GM06990 (cell line): ENCODE measurements at regions not wholly inside any gene's neighbourhood (a gene's known extent, or its start where the extent isn't known, plus 50 kb on each side); places are given as distances from the start of the nearest gene placed in this dataset.

Source experiments
- DNase-seq: peaks from one replicate; pipeline ENCODE4 v3.0.0-alpha.2; 2011; ENCODE audit not compliant: insufficient read length; ENCODE audit errors: extremely low read depth
- H3K27me3 ChIP-seq: replicated peaks from 2 replicates; pipeline ENCODE4 v1.6.0; 2011; ENCODE audit warnings: low read length; ENCODE audit not compliant: control insufficient read depth, insufficient read depth
- H3K36me3 ChIP-seq: 2 replicates; pipeline ENCODE4 v1.5.1; 2011; ENCODE audit warnings: low read length; ENCODE audit not compliant: control insufficient read depth, insufficient read depth
- H3K4me3 ChIP-seq: replicated peaks from 2 replicates; pipeline ENCODE4 v1.5.1; 2011; ENCODE audit warnings: low read depth, mild to moderate bottlenecking, control low read depth, low read length
- TF ChIP-seq, protein P1 (sequence below): IDR thresholded peaks from 2 replicates; pipeline ENCODE4 v1.5.1; 2011; ENCODE audit warnings: low read length, control low read depth, mild to moderate bottlenecking, inconsistent platforms; ENCODE audit not compliant: insufficient read depth, poor library complexity, severe bottlenecking

DNA sequence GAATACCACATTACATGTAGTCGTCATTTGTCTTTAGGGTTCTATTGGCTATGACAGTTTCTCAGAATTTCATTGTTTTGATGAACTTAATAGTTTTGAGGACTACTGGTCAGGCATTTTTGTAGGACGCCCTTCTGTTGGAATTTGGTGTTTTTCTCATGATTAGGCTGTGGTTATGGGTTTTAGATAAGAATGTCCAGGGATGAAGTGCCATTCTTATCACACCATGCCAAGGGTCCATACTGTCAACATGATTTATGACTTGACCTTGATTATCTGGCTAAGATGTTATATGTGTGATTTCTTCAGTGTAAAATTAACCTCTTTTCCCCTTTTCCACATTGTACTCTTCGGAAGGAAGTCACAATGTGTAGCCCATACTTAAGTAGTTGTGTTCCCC lies 135.3 kb downstream of the DIPK2A start:
- Histone ChIP-seq H3K36me3 (no peaks in the 10 kb centered on the region), H3K4me3 (no peak overlapping the region), H3K27me3 (no peaks in the 10 kb centered on the region)
- TF ChIP-seq, protein P1, sequence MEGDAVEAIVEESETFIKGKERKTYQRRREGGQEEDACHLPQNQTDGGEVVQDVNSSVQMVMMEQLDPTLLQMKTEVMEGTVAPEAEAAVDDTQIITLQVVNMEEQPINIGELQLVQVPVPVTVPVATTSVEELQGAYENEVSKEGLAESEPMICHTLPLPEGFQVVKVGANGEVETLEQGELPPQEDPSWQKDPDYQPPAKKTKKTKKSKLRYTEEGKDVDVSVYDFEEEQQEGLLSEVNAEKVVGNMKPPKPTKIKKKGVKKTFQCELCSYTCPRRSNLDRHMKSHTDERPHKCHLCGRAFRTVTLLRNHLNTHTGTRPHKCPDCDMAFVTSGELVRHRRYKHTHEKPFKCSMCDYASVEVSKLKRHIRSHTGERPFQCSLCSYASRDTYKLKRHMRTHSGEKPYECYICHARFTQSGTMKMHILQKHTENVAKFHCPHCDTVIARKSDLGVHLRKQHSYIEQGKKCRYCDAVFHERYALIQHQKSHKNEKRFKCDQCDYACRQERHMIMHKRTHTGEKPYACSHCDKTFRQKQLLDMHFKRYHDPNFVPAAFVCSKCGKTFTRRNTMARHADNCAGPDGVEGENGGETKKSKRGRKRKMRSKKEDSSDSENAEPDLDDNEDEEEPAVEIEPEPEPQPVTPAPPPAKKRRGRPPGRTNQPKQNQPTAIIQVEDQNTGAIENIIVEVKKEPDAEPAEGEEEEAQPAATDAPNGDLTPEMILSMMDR: no peak
- no peak for DNase-seq

DNA sequence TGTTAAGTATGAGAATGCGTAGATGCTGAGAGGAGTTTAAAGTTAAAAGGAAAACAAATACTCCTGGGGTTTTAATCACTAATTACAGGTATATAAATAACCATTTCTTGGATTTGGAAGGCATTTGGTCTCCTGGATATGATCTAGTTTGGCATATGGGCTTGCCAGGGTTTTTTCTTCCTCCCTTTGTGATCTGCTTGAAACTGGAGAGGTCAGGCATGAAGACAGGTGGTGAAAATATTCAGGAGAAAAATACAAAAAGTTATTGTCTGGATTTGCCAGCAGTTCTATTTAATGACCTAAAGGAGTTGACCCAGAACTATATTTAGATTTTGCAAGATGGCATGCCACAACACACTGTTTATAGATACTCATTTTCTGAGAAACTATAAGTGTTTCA lies 136.3 kb downstream of the DIPK2A start:
- Histone ChIP-seq H3K27me3 (no peaks in the 10 kb centered on the region), H3K4me3 (no peak overlapping the region), H3K36me3 (no peaks in the 10 kb centered on the region)
- TF ChIP-seq, protein P1: no peak
- DNase-seq: no peak

DNA sequence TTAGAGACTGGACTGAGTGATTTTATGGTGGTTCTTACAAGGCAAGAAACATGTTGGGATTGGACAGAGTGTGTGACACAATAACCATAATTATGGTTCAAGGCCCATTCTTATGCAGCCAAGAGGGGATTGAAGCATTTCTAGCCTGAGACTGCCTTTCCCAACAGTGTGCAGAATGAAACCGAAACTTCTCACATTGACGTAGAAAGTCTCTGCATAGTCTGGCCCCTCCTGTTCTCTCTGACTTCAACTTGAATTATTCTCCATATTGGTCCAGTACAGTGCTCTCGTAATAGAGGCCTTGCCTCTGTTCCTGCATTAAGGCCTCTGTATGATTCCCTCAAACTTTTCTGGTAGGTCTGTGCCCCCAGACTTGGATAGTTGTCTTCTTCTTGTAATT lies 138.3 kb downstream of the DIPK2A start:
- H3K36me3 ChIP-seq: no peaks in the 10 kb centered on the region
- no peak overlapping the region for H3K4me3 ChIP-seq
- DNase-seq: peak; percentile 23
- TF ChIP-seq, protein P1: no peak
- no peaks in the 10 kb centered on the region for H3K27me3 ChIP-seq

DNA sequence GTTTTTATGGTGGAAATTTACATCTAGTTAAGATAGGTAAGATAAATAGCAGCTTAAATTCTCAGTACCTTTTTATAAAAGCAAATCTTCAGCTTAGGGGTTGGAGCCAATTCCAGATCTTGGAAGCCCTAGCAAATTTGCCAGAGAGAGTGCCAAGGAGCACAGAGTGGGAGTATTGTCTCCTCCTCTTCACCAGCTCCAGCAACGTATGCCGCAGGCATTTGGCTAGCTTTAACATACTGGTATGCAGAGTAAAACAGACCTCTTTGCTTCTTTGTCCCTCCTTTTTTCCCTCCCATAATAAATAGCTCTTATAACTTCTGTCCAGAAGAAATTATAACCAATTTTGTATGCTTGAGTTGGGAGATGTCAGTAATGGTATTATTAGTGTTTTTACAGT lies 140.4 kb downstream of the DIPK2A start:
- no peaks in the 10 kb centered on the region for H3K27me3 ChIP-seq
- no peak overlapping the region for H3K4me3 ChIP-seq
- TF ChIP-seq, protein P1: no peak
- no peak for DNase-seq
- H3K36me3 ChIP-seq: no peaks in the 10 kb centered on the region

DNA sequence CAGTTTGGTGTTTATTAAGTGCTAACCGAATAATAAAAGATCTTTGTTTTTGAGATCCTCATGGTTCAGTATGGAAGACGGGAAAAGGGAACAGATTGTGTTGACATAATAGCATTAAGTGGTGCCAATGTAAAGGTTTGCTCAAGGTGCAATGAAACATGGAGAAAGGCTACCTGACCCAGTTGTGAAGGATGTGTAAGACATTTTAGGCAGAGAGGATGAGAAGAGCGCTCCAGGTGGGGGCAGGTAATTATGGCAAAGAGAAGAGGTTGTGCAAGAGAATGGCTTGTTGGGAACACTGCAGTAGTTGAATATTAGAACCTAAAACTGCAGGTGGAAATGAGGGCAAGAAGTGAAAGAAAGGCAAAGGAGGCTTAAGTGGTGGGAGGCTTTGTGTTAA lies 140.8 kb downstream of the DIPK2A start:
- Histone ChIP-seq H3K36me3 (no peaks in the 10 kb centered on the region), H3K4me3 (no peak overlapping the region), H3K27me3 (no peaks in the 10 kb centered on the region)
- TF ChIP-seq, protein P1: no peak
- DNase-seq: no peak

DNA sequence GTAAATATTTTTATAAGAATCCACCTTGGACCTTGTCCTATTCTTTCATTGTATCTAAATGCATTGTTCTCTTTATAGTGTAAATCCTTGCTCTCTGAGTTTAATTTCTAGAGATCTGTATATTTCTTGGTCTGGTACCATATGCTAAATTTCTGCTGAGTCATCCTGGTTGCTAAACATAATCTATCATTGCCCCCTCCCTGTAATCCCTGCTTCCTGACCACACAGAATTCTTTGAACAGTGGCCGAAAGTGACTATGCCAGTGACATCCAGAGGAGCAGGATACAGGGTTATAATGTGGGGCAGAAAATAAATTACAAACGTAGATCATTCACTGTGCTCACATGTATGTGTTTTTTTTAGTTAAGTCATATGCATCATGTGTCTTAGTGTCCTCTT lies 143.1 kb downstream of the DIPK2A start:
- no peaks in the 10 kb centered on the region for H3K36me3 ChIP-seq
- DNase-seq: no peak
- TF ChIP-seq, protein P1: no peak
- H3K4me3 ChIP-seq: no peak overlapping the region
- H3K27me3 ChIP-seq: no peaks in the 10 kb centered on the region
